SK-N-MC (cell line): ENCODE measurements at regions not wholly inside any gene's neighbourhood (a gene's known extent, or its start where the extent isn't known, plus 50 kb on each side); places are given as distances from the start of the nearest gene placed in this dataset.

ENCODE experiments used
- DNase-seq: peaks from one replicate; pipeline ENCODE4 v3.0.0-alpha.2; 2011; ENCODE audit warnings: low read depth, low spot score
- H3K27ac ChIP-seq: fragments of 200-600 bp; sonication (generic); 2 replicates; pipeline ENCODE4 v1.5.1; 2016; ENCODE audit warnings: mixed run types
- H3K36me3 ChIP-seq: fragments of 200-600 bp; sonication (generic); 2 replicates; pipeline ENCODE4 v1.6.1; 2017; ENCODE audit warnings: antibody characterized with exemption, low read length, mixed read lengths; ENCODE audit not compliant: insufficient read depth
- H3K4me3 ChIP-seq: fragments of 200-600 bp; sonication (generic); 2 replicates; pipeline ENCODE4 v1.5.1; 2016
- H3K9ac ChIP-seq: fragments of 200-600 bp; sonication (generic); 2 replicates; pipeline ENCODE4 v1.8.0; 2017; ENCODE audit warnings: mixed run types, mixed read lengths; ENCODE audit not compliant: insufficient read length
- H3K9me3 ChIP-seq: fragments of 200-600 bp; sonication (generic); 2 replicates; pipeline ENCODE4 v1.6.1; 2017; ENCODE audit warnings: low read depth, mild to moderate bottlenecking, antibody characterized with exemption, low read length, moderate library complexity, mixed read lengths
- EZH2 ChIP-seq: fragments of 200-600 bp; sonication (generic); IDR thresholded peaks from one replicate; pipeline ENCODE4 v1.6.1; 2017; ENCODE audit warnings: antibody characterized with exemption
- FOXP2 ChIP-seq: optimal IDR thresholded peaks from 2 replicates; pipeline ENCODE3; 2011; ENCODE audit warnings: mild to moderate bottlenecking, moderate library complexity; ENCODE audit not compliant: insufficient read depth; ENCODE audit errors: extremely low read length, control extremely low read depth
- POLR2AphosphoS5 ChIP-seq: IDR thresholded peaks from 2 replicates; pipeline ENCODE4 v1.6.1; 2012; ENCODE audit warnings: mild to moderate bottlenecking, low read depth, low read length, borderline replicate concordance

DNA sequence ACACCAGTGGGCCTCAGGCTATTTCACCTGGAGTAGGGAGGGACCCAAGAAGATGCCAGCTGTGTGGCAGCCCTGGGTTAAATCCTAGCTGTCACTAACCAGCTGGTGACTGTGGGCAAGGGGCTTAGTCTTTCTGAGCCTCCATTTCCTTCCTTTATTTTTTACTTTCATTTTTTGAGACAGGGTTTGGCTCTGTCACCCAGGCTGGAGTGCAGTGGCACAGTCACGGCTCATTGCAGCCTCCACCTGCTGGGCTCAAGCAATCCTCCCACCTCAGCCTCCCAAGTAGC, 108.0 kb upstream of the SMAD3 start:
- no peak for TF ChIP-seq EZH2
- no peak for TF ChIP-seq FOXP2
- TF ChIP-seq POLR2AphosphoS5 = no peak
- no peaks in the 10 kb centered on the region for H3K36me3 ChIP-seq
- no peak overlapping the region for H3K9ac ChIP-seq
- no peak for DNase-seq
- no peak overlapping the region for H3K27ac ChIP-seq
- H3K4me3 ChIP-seq = no peak overlapping the region
- no peaks in the 10 kb centered on the region for H3K9me3 ChIP-seq

DNA sequence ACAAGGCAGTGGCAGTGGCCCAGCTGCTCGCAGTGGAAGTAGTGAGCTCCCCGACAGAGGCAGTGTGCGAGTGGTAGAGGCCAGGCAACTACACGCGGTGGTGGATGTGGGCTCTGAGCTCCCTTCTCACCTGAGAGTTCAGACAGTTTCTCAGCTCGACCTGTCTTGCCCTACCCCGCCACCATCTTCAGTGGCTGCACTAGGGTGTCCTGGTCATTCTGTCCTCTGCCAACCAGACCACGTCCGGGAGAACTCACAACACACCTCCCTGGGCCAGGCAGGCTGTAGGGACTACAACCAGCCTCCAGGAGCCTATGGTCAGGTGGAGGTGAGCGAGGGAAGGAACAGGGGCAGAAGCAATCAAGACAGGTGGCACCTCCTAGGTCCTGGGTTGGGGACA, 106.3 kb upstream of the SMAD3 start:
- H3K9ac ChIP-seq = no peak overlapping the region
- H3K36me3 ChIP-seq = no peaks in the 10 kb centered on the region
- H3K27ac ChIP-seq = no peak overlapping the region
- H3K9me3 ChIP-seq = no peaks in the 10 kb centered on the region
- H3K4me3 ChIP-seq = no peak overlapping the region
- no peak for DNase-seq
- TF ChIP-seq FOXP2 = no peak
- no peak for TF ChIP-seq EZH2
- TF ChIP-seq POLR2AphosphoS5 = no peak

DNA sequence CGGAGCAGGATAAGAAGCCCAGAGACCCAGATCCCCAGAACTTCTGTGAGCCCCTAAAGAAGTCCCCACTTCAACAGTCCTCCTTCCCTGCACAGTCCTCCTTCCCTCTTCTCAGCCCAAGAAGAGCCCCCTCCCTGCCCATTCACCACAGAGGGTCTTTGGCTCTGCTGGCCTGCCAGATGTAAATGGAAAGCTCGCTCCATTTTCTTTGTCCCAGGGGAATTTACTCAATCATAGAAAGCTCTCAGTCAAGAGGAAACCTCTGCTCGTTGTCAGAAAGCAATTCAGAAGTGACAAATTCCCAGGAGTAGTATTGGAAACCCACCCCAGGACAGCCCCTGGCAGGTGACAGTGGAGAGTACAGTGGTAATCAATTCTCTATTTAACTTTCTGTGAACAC, 105.5 kb upstream of the SMAD3 start:
- Histone ChIP-seq H3K9ac (no peak overlapping the region), H3K4me3 (no peak overlapping the region), H3K36me3 (no peaks in the 10 kb centered on the region), H3K9me3 (no peaks in the 10 kb centered on the region), H3K27ac (no peak overlapping the region)
- DNase-seq = no peak
- TF ChIP-seq FOXP2 (no peak), EZH2 (no peak), POLR2AphosphoS5 (no peak)

DNA sequence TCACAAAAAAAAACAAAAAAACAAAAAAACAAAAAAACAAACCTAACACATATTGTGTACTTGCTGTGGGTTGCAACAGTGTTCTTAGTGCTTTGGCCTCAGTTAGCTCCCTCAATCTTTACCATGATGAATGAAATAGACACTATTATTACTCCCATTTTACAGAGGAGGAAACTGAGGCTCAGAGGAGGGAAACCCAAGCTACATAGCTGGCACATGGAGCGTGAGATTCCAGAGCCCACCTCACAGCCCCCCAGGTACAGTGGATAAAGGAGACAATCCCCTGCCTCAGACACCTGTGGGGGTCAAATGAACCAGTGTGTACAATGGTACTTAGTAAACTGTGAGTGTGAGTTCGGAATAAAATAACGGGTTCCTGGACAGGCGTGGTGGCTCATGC, 104.9 kb upstream of the SMAD3 start:
- Histone ChIP-seq H3K36me3 (no peaks in the 10 kb centered on the region), H3K27ac (no peak overlapping the region)
- TF ChIP-seq EZH2 (no peak), FOXP2 (no peak), POLR2AphosphoS5 (no peak)

DNA sequence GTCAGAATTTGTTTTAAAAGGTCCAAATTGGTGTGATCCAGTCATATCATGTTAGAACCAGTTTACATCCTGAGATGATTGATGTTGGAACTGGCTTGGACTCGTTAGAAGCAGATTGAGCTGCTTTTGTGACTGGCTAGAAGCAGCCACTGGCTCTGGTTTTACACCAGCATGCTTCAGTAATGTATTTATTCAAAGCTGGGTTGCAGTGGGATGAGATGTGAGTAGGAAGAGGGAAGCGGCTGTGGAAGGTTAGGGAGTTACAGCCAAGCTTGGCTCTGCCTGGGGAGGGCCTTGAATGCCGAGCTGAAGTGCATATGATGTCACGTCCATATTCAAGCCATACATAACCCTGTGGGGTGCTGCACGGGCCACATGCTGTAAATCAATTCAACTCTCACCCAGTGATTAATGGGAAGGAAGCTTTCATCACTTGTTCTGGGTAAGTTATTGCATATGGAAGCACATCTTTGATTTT, 104.0 kb upstream of the SMAD3 start:
- no peaks in the 10 kb centered on the region for H3K36me3 ChIP-seq
- no peaks in the 10 kb centered on the region for H3K9me3 ChIP-seq
- DNase-seq = no peak
- H3K4me3 ChIP-seq = no peak overlapping the region
- TF ChIP-seq EZH2 (no peak), FOXP2 (no peak), POLR2AphosphoS5 (no peak)
- no peak overlapping the region for H3K27ac ChIP-seq
- no peak overlapping the region for H3K9ac ChIP-seq

More for the DNA sequence above, 104.9 kb upstream of the SMAD3 start:
- no peaks in the 10 kb centered on the region for H3K9me3 ChIP-seq
- no peak overlapping the region for H3K9ac ChIP-seq
- no peak for DNase-seq
- H3K4me3 ChIP-seq = no peak overlapping the region

DNA sequence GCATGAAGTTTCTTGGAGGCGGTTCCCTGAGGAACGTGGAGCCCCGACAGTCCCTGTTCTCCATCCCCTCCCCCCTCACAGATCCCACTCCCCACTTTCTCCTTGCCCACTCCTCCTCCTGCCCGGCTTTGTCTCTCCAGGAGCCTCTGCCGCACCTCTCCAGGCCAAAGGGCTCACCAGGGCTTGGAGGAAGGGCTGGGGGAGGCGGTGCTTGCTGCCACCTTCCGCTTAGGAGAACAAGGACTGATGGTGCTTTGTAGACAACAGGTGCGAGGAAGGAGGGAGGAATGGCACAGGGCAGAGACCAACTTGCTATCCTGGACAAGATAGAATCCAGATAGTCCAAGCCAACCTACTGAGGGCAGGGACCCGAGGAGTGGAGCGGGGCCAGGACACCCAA, 103.5 kb upstream of the SMAD3 start:
- no peaks in the 10 kb centered on the region for H3K9me3 ChIP-seq
- DNase-seq = no peak
- no peaks in the 10 kb centered on the region for H3K36me3 ChIP-seq
- TF ChIP-seq POLR2AphosphoS5 (no peak), FOXP2 (no peak), EZH2 (no peak)
- no peak overlapping the region for H3K9ac ChIP-seq
- no peak overlapping the region for H3K4me3 ChIP-seq
- no peak overlapping the region for H3K27ac ChIP-seq

DNA sequence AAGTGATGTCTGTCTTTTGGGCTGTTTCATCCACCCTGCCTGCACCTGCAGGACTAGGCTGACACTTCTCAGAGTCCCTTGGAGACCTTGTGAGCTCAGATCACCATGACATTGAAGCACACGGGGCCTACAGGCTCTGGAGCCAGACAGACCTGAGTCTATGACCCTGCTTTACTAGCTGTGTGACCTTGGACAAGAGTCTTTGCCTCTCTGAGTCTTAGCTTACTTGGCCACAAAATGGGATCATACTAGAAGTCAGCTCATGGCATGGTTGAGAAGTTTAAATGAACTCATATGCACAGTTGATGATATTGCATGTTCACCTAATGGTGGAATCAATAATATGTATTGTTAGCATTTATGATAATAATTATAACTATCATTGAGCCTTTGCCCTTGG, 102.9 kb upstream of the SMAD3 start:
- H3K9me3 ChIP-seq = no peaks in the 10 kb centered on the region
- H3K4me3 ChIP-seq = no peak overlapping the region
- H3K36me3 ChIP-seq = no peaks in the 10 kb centered on the region
- no peak overlapping the region for H3K9ac ChIP-seq
- no peak for DNase-seq
- TF ChIP-seq FOXP2 = no peak
- no peak for TF ChIP-seq POLR2AphosphoS5
- no peak for TF ChIP-seq EZH2
- H3K27ac ChIP-seq = no peak overlapping the region

DNA sequence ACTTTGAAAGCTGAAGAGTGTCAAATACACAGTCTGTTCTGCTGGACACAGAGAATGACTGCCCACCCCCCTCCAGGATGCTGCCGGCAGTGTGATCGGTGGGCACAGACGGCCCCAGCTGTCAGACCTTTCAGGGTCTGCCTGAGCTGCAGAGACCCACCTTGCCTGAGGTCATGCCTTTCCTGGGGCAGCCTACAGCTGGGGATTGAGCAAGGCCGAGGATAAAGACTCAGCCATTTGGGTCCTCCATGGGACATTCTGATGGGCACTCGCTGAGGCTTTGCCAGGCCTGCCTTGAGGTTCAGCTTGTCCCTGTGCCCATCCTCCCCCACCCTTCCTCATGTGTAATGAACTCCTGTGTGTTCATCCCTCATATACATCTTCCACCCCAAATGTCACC, 102.3 kb upstream of the SMAD3 start:
- no peak for DNase-seq
- no peak overlapping the region for H3K9ac ChIP-seq
- no peaks in the 10 kb centered on the region for H3K36me3 ChIP-seq
- TF ChIP-seq POLR2AphosphoS5 (no peak), EZH2 (no peak), FOXP2 (no peak)
- no peak overlapping the region for H3K27ac ChIP-seq
- no peak overlapping the region for H3K4me3 ChIP-seq
- no peaks in the 10 kb centered on the region for H3K9me3 ChIP-seq

DNA sequence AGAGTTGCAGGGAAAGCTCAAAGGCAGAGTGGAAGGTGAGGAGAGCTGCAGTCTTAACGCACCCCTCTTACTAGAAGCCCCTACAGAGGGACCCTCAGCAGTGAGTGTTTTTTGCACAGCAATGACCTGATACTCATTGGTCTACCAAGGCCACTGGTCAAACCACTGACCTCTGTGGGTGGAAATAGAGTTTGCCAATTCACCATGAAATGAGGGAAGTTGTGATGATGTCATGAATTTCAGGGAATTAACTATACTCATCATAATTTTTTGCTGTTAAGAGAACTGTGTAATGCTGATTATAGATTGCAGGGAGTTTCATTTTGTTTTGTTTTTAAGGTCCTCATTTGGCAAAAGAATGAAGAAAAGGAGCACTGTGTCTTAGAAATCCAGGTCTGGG, 101.7 kb upstream of the SMAD3 start:
- Histone ChIP-seq H3K9ac (no peak overlapping the region), H3K4me3 (no peak overlapping the region), H3K36me3 (no peaks in the 10 kb centered on the region), H3K27ac (no peak overlapping the region), H3K9me3 (no peaks in the 10 kb centered on the region)
- no peak for DNase-seq
- TF ChIP-seq POLR2AphosphoS5 (no peak), FOXP2 (no peak), EZH2 (no peak)
